ENCODE measurements at regions not wholly inside any gene's neighbourhood (a gene's known extent, or its start where the extent isn't known, plus 50 kb on each side); places are given as distances from the start of the nearest gene placed in this dataset.

GRCh38 chr1:200238311-200238710 lies 171.5 kb downstream of the ZNF281 start:
- H3K27me3 ChIP-seq (ENCODE audit: control insufficient read depth, insufficient read depth, low read length): no peaks in the 10 kb centered on the region
- no peaks in the 10 kb centered on the region for H3K9me3 ChIP-seq (ENCODE audit: control insufficient read depth, insufficient read depth, low read depth, low read length)
- TF ChIP-seq EZH2 (IDR thresholded peaks at IDR 0.05; ENCODE audit: low read length, missing control alignments): no peak
- TF ChIP-seq, protein P1, sequence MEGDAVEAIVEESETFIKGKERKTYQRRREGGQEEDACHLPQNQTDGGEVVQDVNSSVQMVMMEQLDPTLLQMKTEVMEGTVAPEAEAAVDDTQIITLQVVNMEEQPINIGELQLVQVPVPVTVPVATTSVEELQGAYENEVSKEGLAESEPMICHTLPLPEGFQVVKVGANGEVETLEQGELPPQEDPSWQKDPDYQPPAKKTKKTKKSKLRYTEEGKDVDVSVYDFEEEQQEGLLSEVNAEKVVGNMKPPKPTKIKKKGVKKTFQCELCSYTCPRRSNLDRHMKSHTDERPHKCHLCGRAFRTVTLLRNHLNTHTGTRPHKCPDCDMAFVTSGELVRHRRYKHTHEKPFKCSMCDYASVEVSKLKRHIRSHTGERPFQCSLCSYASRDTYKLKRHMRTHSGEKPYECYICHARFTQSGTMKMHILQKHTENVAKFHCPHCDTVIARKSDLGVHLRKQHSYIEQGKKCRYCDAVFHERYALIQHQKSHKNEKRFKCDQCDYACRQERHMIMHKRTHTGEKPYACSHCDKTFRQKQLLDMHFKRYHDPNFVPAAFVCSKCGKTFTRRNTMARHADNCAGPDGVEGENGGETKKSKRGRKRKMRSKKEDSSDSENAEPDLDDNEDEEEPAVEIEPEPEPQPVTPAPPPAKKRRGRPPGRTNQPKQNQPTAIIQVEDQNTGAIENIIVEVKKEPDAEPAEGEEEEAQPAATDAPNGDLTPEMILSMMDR (conservative IDR thresholded peaks at IDR 0.05 in 1 of 2, IDR thresholded peaks at IDR 0.05 in 1 of 2; ENCODE audit: low read depth in 1 of 2, low read length in 2 of 2): no peak
- H2AFZ ChIP-seq (ENCODE audit: low read length): no peak overlapping the region
- no peak overlapping the region for H3K4me2 ChIP-seq (ENCODE audit: extremely low read depth, insufficient read depth, low read length)
- no peak overlapping the region for H3K4me3 ChIP-seq (replicated peaks in 1 of 4; ENCODE audit: control extremely low read depth in 1 of 4, insufficient read depth in 1 of 4, low read depth in 3 of 4, low read length in 4 of 4)
- no peak overlapping the region for H3K27ac ChIP-seq (ENCODE audit: insufficient read depth, low read length)
- peaks cover 3% of the 10 kb centered on the region for H3K4me1 ChIP-seq (ENCODE audit: control insufficient read depth, extremely low read depth, insufficient read depth, low read length)
- DNase-seq (ENCODE audit: low read depth in 2 of 2): no peak
- H3K79me2 ChIP-seq (ENCODE audit: control insufficient read depth, insufficient read depth, low read length): no peaks in the 10 kb centered on the region
- H3K36me3 ChIP-seq (ENCODE audit: control insufficient read depth, insufficient read depth, low read length): no peaks in the 10 kb centered on the region
- no peaks in the 10 kb centered on the region for H4K20me1 ChIP-seq (ENCODE audit: control insufficient read depth, extremely low read depth, insufficient read depth, low read length)
- no peak overlapping the region for H3K9ac ChIP-seq (ENCODE audit: insufficient read depth, low read length)

- Histone ChIP-seq H3K36me3 (ENCODE audit: control insufficient read depth, insufficient read depth, low read length) (no peaks in the 10 kb centered on the region), H3K27ac (ENCODE audit: insufficient read depth, low read length) (no peak overlapping the region), H3K9me3 (ENCODE audit: control insufficient read depth, insufficient read depth, low read depth, low read length) (no peaks in the 10 kb centered on the region), H3K9ac (ENCODE audit: insufficient read depth, low read length) (no peak overlapping the region), H3K4me1 (ENCODE audit: control insufficient read depth, extremely low read depth, insufficient read depth, low read length) (peaks cover 2% of the 10 kb centered on the region), H3K4me3 (replicated peaks in 1 of 4; ENCODE audit: control extremely low read depth in 1 of 4, insufficient read depth in 1 of 4, low read depth in 3 of 4, low read length in 4 of 4) (no peak overlapping the region), H3K27me3 (ENCODE audit: control insufficient read depth, insufficient read depth, low read length) (no peaks in the 10 kb centered on the region), H4K20me1 (ENCODE audit: control insufficient read depth, extremely low read depth, insufficient read depth, low read length) (no peaks in the 10 kb centered on the region), H3K79me2 (ENCODE audit: control insufficient read depth, insufficient read depth, low read length) (no peaks in the 10 kb centered on the region), H2AFZ (ENCODE audit: low read length) (no peak overlapping the region), H3K4me2 (ENCODE audit: extremely low read depth, insufficient read depth, low read length) (no peak overlapping the region)
- DNase-seq (ENCODE audit: low read depth in 2 of 2): no peak
- TF ChIP-seq, protein P1 (conservative IDR thresholded peaks at IDR 0.05 in 1 of 2, IDR thresholded peaks at IDR 0.05 in 1 of 2; ENCODE audit: low read depth in 1 of 2, low read length in 2 of 2): no peak
- TF ChIP-seq EZH2 (IDR thresholded peaks at IDR 0.05; ENCODE audit: low read length, missing control alignments): no peak
These were observed 172.8 kb downstream of the ZNF281 start for GRCh38 chr1:200237066-200237465.

DNA sequence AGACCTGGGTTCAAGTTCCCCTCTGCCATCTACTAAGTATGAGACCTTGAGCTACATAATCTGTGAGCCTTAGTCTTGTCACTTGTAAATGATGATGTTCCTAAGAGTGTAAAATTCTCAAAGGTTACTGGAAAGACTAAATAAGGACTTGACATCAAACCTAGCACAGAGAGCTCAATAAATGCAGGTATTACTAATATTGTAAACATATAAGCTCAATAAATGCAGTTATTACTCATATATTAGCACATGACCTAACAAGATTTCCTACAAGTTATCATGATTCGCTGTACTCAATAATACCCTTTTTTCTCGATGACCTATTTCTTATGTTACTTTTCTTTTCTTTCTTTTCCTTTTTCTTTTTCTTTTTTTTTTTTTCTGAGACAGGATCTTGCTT lies 174.9 kb downstream of the ZNF281 start:
- no peaks in the 10 kb centered on the region for H4K20me1 ChIP-seq (ENCODE audit: control insufficient read depth, extremely low read depth, insufficient read depth, low read length)
- H3K4me2 ChIP-seq (ENCODE audit: extremely low read depth, insufficient read depth, low read length): no peak overlapping the region
- H3K4me1 ChIP-seq (ENCODE audit: control insufficient read depth, extremely low read depth, insufficient read depth, low read length): no peaks in the 10 kb centered on the region
- no peak overlapping the region for H3K27ac ChIP-seq (ENCODE audit: insufficient read depth, low read length)
- no peak overlapping the region for H3K9ac ChIP-seq (ENCODE audit: insufficient read depth, low read length)
- TF ChIP-seq, protein P1 (conservative IDR thresholded peaks at IDR 0.05 in 1 of 2, IDR thresholded peaks at IDR 0.05 in 1 of 2; ENCODE audit: low read depth in 1 of 2, low read length in 2 of 2): no peak
- TF ChIP-seq EZH2 (IDR thresholded peaks at IDR 0.05; ENCODE audit: low read length, missing control alignments): no peak
- DNase-seq (ENCODE audit: low read depth in 2 of 2): no peak
- no peaks in the 10 kb centered on the region for H3K79me2 ChIP-seq (ENCODE audit: control insufficient read depth, insufficient read depth, low read length)
- H3K36me3 ChIP-seq (ENCODE audit: control insufficient read depth, insufficient read depth, low read length): no peaks in the 10 kb centered on the region
- no peaks in the 10 kb centered on the region for H3K9me3 ChIP-seq (ENCODE audit: control insufficient read depth, insufficient read depth, low read depth, low read length)
- no peak overlapping the region for H2AFZ ChIP-seq (ENCODE audit: low read length)
- no peaks in the 10 kb centered on the region for H3K27me3 ChIP-seq (ENCODE audit: control insufficient read depth, insufficient read depth, low read length)
- no peak overlapping the region for H3K4me3 ChIP-seq (replicated peaks in 1 of 4; ENCODE audit: control extremely low read depth in 1 of 4, insufficient read depth in 1 of 4, low read depth in 3 of 4, low read length in 4 of 4)

Data from fibroblast of lung (primary cell).